ENCODE measurements at regions not wholly inside any gene's neighbourhood (a gene's known extent, or its start where the extent isn't known, plus 50 kb on each side); places are given as distances from the start of the nearest gene placed in this dataset.
"Not testable (repeated sequence)": the region's sequence is repeated elsewhere in the genome, so short reads cannot be mapped to it uniquely, and the experiment has no call there.

DNA sequence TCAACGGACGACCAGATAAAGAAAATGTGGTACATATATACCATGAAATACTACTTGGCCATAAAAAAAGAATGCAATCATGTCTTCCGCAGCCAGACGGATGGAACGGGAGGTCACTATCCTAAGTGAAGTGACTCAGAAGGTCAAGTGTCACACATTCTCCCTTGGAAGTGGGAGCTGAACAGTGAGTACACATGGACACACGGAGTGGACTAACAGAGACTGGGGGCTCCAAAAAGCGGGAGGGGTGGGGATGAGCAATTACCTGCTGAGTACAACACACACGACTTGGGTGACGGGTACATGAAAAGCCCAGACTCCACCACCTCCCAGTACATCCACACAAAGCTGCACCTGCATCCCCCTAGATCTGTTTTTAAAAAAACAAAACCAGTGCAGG, 62.5 kb upstream of the TNK2 start:
- TF ChIP-seq, protein P1, sequence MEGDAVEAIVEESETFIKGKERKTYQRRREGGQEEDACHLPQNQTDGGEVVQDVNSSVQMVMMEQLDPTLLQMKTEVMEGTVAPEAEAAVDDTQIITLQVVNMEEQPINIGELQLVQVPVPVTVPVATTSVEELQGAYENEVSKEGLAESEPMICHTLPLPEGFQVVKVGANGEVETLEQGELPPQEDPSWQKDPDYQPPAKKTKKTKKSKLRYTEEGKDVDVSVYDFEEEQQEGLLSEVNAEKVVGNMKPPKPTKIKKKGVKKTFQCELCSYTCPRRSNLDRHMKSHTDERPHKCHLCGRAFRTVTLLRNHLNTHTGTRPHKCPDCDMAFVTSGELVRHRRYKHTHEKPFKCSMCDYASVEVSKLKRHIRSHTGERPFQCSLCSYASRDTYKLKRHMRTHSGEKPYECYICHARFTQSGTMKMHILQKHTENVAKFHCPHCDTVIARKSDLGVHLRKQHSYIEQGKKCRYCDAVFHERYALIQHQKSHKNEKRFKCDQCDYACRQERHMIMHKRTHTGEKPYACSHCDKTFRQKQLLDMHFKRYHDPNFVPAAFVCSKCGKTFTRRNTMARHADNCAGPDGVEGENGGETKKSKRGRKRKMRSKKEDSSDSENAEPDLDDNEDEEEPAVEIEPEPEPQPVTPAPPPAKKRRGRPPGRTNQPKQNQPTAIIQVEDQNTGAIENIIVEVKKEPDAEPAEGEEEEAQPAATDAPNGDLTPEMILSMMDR (IDR thresholded peaks at IDR 0.05 in 2 of 3, conservative IDR thresholded peaks at IDR 0.05 in 1 of 3; ENCODE audit: borderline replicate concordance in 1 of 3, insufficient read depth in 1 of 3, low read depth in 2 of 3, low read length in 2 of 3) = not testable (repeated sequence)
- not testable (repeated sequence) for TF ChIP-seq ZNF274 (IDR thresholded peaks at IDR 0.05; ENCODE audit: low read depth, low read length); POLR2A (IDR thresholded peaks at IDR 0.05; ENCODE audit: borderline replicate concordance, extremely low read depth, insufficient read depth, insufficient read length); JUND (IDR thresholded peaks at IDR 0.05); YY1 (IDR thresholded peaks at IDR 0.05; ENCODE audit: extremely low read depth, insufficient replicate concordance, low read depth, low read length); TCF7L2 (IDR thresholded peaks at IDR 0.05; ENCODE audit: borderline replicate concordance, extremely low read depth, insufficient read depth, insufficient read length); SIN3A (IDR thresholded peaks at IDR 0.05; ENCODE audit: low read depth); EGR1 (IDR thresholded peaks at IDR 0.05; ENCODE audit: low read depth); ZFX (IDR thresholded peaks at IDR 0.05)

All from HCT116 (cell line).